Endothelial cell of umbilical vein (primary cell): ENCODE measurements at regions not wholly inside any gene's neighbourhood (a gene's known extent, or its start where the extent isn't known, plus 50 kb on each side); places are given as distances from the start of the nearest gene placed in this dataset.

ENCODE experiments used
- BruUV-seq: library from RNA; stranded (reverse); fragments of 400-500 nt; replicated peaks from 2 replicates; lab custom pipeline; 2021; lab: Mats Ljungman, UMichigan
- CTCF ChIA-PET: fragments of 300-600, 350-600 bp; sonication (Branson Sonifier 250); formaldehyde crosslinking; loops from one replicate; lab custom pipeline; 2021; ENCODE audit warnings: antibody characterized with exemption, inconsistent platforms; lab: Charles Lee
- POLR2A ChIA-PET: fragments of 300-600, 350-600 bp; sonication (Branson Sonifier 250); formaldehyde crosslinking; loops from one replicate; lab custom pipeline; 2021; ENCODE audit warnings: antibody characterized with exemption, inconsistent platforms; lab: Charles Lee
- DNase-seq: peaks from one replicate; pipeline ENCODE4 v3.0.0-alpha.2; 2011; ENCODE audit warnings: low read depth, low spot score
- FAIRE-seq: peaks from 2 replicates; lab custom pipeline; 2011; peaks lifted over from hg19 to GRCh38; lab: Jason Lieb, UNC
- H2AFZ ChIP-seq: 2 replicates; pipeline ENCODE4 v1.6.0; 2012; ENCODE audit warnings: low read depth, low read length, control low read depth, inconsistent platforms
- H3K27ac ChIP-seq: 2 replicates; pipeline ENCODE4 v1.5.1; 2011; ENCODE audit warnings: low read depth, mild to moderate bottlenecking, control low read depth, low read length, moderate library complexity; ENCODE audit not compliant: insufficient read depth
- H3K27me3 ChIP-seq, 2 experiments: 2 replicates each; pipeline versions ENCODE4 v1.6.0 to v1.6.1; 2011; ENCODE audit warnings: low read length in 2 of 2, mixed read lengths in 1 of 2; ENCODE audit not compliant: control insufficient read depth in 2 of 2, insufficient read depth in 2 of 2
- H3K36me3 ChIP-seq, 2 experiments: 2 replicates in 1 of 2; 3 replicates in 1 of 2; pipeline ENCODE4 v1.5.1; 2011; ENCODE audit warnings: low read length in 2 of 2, mild to moderate bottlenecking in 1 of 2, moderate library complexity in 1 of 2; ENCODE audit not compliant: control insufficient read depth in 2 of 2, insufficient read depth in 2 of 2; ENCODE audit errors: extremely low read depth in 1 of 2
- H3K4me1 ChIP-seq: 3 replicates; pipeline ENCODE4 v1.5.1; 2011; ENCODE audit warnings: mild to moderate bottlenecking, low read length; ENCODE audit not compliant: control insufficient read depth, insufficient read depth; ENCODE audit errors: extremely low read depth
- H3K4me2 ChIP-seq: 2 replicates; pipeline ENCODE4 v1.6.1; 2011; ENCODE audit warnings: low read length, control low read depth, mixed read lengths; ENCODE audit not compliant: insufficient read depth
- H3K4me3 ChIP-seq, 3 experiments: fragments of 200-600 bp in 1 of 3; sonication (generic), shearing (Covaris generic) in 1 of 3; replicated peaks in 1 of 3; 2 replicates each; pipeline ENCODE4 v1.5.1; 2011 to 2016; ENCODE audit warnings: control low read depth in 3 of 3, low read length in 3 of 3, mild to moderate bottlenecking in 2 of 3, inconsistent platforms in 1 of 3, low read depth in 1 of 3, moderate library complexity in 1 of 3; ENCODE audit not compliant: insufficient read depth in 1 of 3
- H3K79me2 ChIP-seq: 2 replicates; pipeline ENCODE4 v1.6.0; 2012; ENCODE audit warnings: low read length, inconsistent platforms; ENCODE audit not compliant: control insufficient read depth, insufficient read depth
- H3K9ac ChIP-seq: replicated peaks from 2 replicates; pipeline ENCODE3; 2011; ENCODE audit warnings: low read length, control low read depth; ENCODE audit not compliant: insufficient read depth; ENCODE audit errors: extremely low read depth
- H3K9me1 ChIP-seq: replicated peaks from 3 replicates; pipeline ENCODE4 v1.6.0; 2011; ENCODE audit warnings: mild to moderate bottlenecking, low read length; ENCODE audit not compliant: control insufficient read depth, insufficient read depth; ENCODE audit errors: extremely low read depth
- H3K9me3 ChIP-seq: replicated peaks from 2 replicates; pipeline ENCODE4 v1.5.1; 2012; ENCODE audit warnings: low read length, inconsistent platforms; ENCODE audit not compliant: control insufficient read depth, insufficient read depth
- H4K20me1 ChIP-seq: replicated peaks from 2 replicates; pipeline ENCODE3; 2011; ENCODE audit warnings: mild to moderate bottlenecking, low read length; ENCODE audit not compliant: control insufficient read depth, insufficient read depth; ENCODE audit errors: extremely low read depth
- CTCF ChIP-seq, 2 donors: IDR thresholded peaks; 1 replicate in 1 of 2; 2 replicates in 1 of 2; pipeline ENCODE4 v1.5.1; 2011; ENCODE audit warnings: low read length in 2 of 2, mild to moderate bottlenecking in 2 of 2, moderate library complexity in 2 of 2, control low read depth in 1 of 2, inconsistent platforms in 1 of 2, low read depth in 1 of 2; ENCODE audit not compliant: insufficient read depth in 1 of 2; ENCODE audit errors: extremely low read depth in 1 of 2
- EZH2 ChIP-seq: IDR thresholded peaks from 2 replicates; pipeline ENCODE4 v1.6.1; 2012; ENCODE audit warnings: borderline replicate concordance, low read depth, mild to moderate bottlenecking, moderate library complexity, low read length, inconsistent platforms; ENCODE audit not compliant: severe bottlenecking
- FOS ChIP-seq: IDR thresholded peaks from 2 replicates; pipeline ENCODE4 v1.6.1; 2011; ENCODE audit warnings: mild to moderate bottlenecking, low read length, moderate library complexity, borderline replicate concordance; ENCODE audit not compliant: insufficient read depth
- GATA2 ChIP-seq: IDR thresholded peaks from 2 replicates; pipeline ENCODE4 v1.7.0; 2011; ENCODE audit warnings: low read depth, mild to moderate bottlenecking, moderate library complexity, mixed read lengths, low read length; ENCODE audit not compliant: insufficient read length, insufficient read depth
- JUN ChIP-seq: IDR thresholded peaks from 2 replicates; pipeline ENCODE4 v1.6.1; 2011; ENCODE audit warnings: borderline replicate concordance, low read depth; ENCODE audit not compliant: insufficient read length, insufficient read depth
- MYC ChIP-seq: IDR thresholded peaks from one replicate; pipeline ENCODE4 v1.6.1; 2011; ENCODE audit warnings: mild to moderate bottlenecking, low read depth, low read length
- POLR2A ChIP-seq: IDR thresholded peaks from 2 replicates; pipeline ENCODE4 v1.6.1; 2012; ENCODE audit warnings: low read depth, mild to moderate bottlenecking, control low read depth, low read length
- POLR2AphosphoS5 ChIP-seq: IDR thresholded peaks from 2 replicates; pipeline ENCODE4 v1.6.1; 2012; ENCODE audit warnings: low read depth, mild to moderate bottlenecking, control low read depth, low read length, moderate library complexity; ENCODE audit not compliant: insufficient read depth
- dilution Hi-C: fragments of 300-500 bp; cut with MboI; formaldehyde crosslinking; loops from one replicate; pipeline ENCODE4 v1.15.0; 2019; ENCODE audit warnings: low sequenced_read_pairs; ENCODE audit not compliant: extremely low pct_ligation_motif_present
- intact Hi-C: fragments of 100-400 bp; cut with micrococcal nuclease; formaldehyde crosslinking; loops from one replicate; pipeline ENCODE4 v1.10.0; 2022

- H3K9ac ChIP-seq: peak overlapping the region; percentile 69
- no peaks in the 10 kb centered on the region for H3K79me2 ChIP-seq
- intact Hi-C loops: loop anchor here (2.0 kb wide), 2 partner anchors 23 to 53 kb away; no protein-coding TSS in a partner anchor
- peak overlapping the region; percentile 98 for H3K27ac ChIP-seq
- DNase-seq: peak; percentile 20
- H3K4me2 ChIP-seq: peak overlapping the region; percentile 53
- peak overlapping the region; percentile 69 for H2AFZ ChIP-seq
- BruUV-seq: no TSS peak
- ChIA-PET CTCF (no interaction called here), POLR2A (interaction anchor here (1.6 to 2.4 kb wide), 2 partner anchors 99 to 241 kb away, joined by 16 to 42 read pairs; no protein-coding TSS in a partner anchor)
- H3K9me1 ChIP-seq: no peaks in the 10 kb centered on the region
- TF ChIP-seq CTCF (IDR thresholded peaks at IDR 0.05; ENCODE audit: extremely low read depth in 1 of 2, insufficient read depth in 1 of 2, low read depth in 1 of 2, low read length in 2 of 2) (no peak), FOS (no peak), POLR2A (no peak), MYC (no peak), JUN (no peak), POLR2AphosphoS5 (no peak), EZH2 (no peak), GATA2 (no peak)
- no peaks in the 10 kb centered on the region for H3K9me3 ChIP-seq
- no peaks in the 10 kb centered on the region for H3K36me3 ChIP-seq
- peaks cover 47% of the 10 kb centered on the region for H3K4me1 ChIP-seq
- H4K20me1 ChIP-seq: no peaks in the 10 kb centered on the region
- dilution Hi-C loops: no loop called here
- no peaks in the 10 kb centered on the region for H3K27me3 ChIP-seq
- peak; percentile 46 for FAIRE-seq
- H3K4me3 ChIP-seq: no peak overlapping the region
Measured at GRCh38 chr3:194931865-194932264, 246.2 kb downstream of the FAM43A start.
